Body of pancreas (tissue), 4 donors: ENCODE measurements at regions not wholly inside any gene's neighbourhood (a gene's known extent, or its start where the extent isn't known, plus 50 kb on each side); places are given as distances from the start of the nearest gene placed in this dataset.

ENCODE experiments used
- ATAC-seq: fragments of 150-250 bp; one replicate; pipeline ENCODE4 v1.9.1; 2016
- DNase-seq, 4 donors: peaks; one replicate each; pipeline ENCODE4 v3.0.0-alpha.2; 2019
- H3K27ac ChIP-seq, 4 donors: fragments of 200-600 bp; sonication (generic); 1 replicate in 3 of 4; 2 replicates in 1 of 4; pipeline versions ENCODE4 v1.5.1 to v1.6.1; 2016 to 2019; ENCODE audit warnings: mild to moderate bottlenecking in 1 of 4, mixed read lengths in 1 of 4, moderate library complexity in 1 of 4
- H3K27me3 ChIP-seq, 2 donors: fragments of 200-600 bp; sonication (generic); one replicate each; pipeline ENCODE4 v1.6.0; 2016; ENCODE audit warnings: mild to moderate bottlenecking in 1 of 2
- H3K36me3 ChIP-seq, 2 donors: fragments of 200-600 bp; sonication (generic); replicated peaks in 1 of 2; 2 replicates each; pipeline ENCODE4 v1.5.1; 2016; ENCODE audit warnings: low read depth in 2 of 2; ENCODE audit not compliant: insufficient read depth in 1 of 2
- H3K4me1 ChIP-seq: fragments of 200-600 bp; sonication (generic); one replicate; pipeline ENCODE4 v1.6.0; 2016
- H3K4me3 ChIP-seq, 2 donors: fragments of 200-600 bp; sonication (generic); 1 replicate in 1 of 2; 2 replicates in 1 of 2; pipeline ENCODE4 v1.5.1; 2016 to 2019
- H3K9me3 ChIP-seq, 3 donors: fragments of 200-600 bp; sonication (generic); 1 replicate in 2 of 3; 2 replicates in 1 of 3; pipeline ENCODE4 v1.5.1; 2016
- CTCF ChIP-seq, 7 experiments: fragments of 450-650 bp in 4 of 7; fragments of 200-600 bp in 3 of 7; sonication (generic) in 3 of 7; IDR thresholded peaks; one replicate each; pipeline ENCODE4 v1.5.1; 2016 to 2019; ENCODE audit warnings: antibody characterized with exemption in 7 of 7
- POLR2A ChIP-seq, 3 donors: fragments of 450-650 bp; IDR thresholded peaks; one replicate each; pipeline ENCODE4 v1.6.1; 2016; ENCODE audit warnings: antibody characterized with exemption in 3 of 3, mild to moderate bottlenecking in 2 of 3
- WGBS, 2 donors: methylation state at CpG; one replicate each; pipeline ENCODE4 v1.1.5; 2017; 5-methylcytosine and 5-hydroxymethylcytosine counted together
- intact Hi-C: fragments of 100-400 bp; cut with DNase I; formaldehyde crosslinking; loops from one replicate; pipeline ENCODE4 v1.15.1; 2023

GRCh38 chrY:19303136-19303535 lies 441.4 kb downstream of the KDM5D start:
- Histone ChIP-seq H3K27ac (no peak overlapping the region), H3K27me3 (no peaks in the 10 kb centered on the region), H3K9me3 (no peaks in the 10 kb centered on the region), H3K4me1 (no peaks in the 10 kb centered on the region), H3K36me3 (no peaks in the 10 kb centered on the region), H3K4me3 (no peak overlapping the region)
- intact Hi-C loops, result no loop called here
- DNase-seq, result no peak
- TF ChIP-seq POLR2A (IDR thresholded peaks at IDR 0.05) (no peak), CTCF (IDR thresholded peaks at IDR 0.05) (no peak)
- no peak for ATAC-seq

- ATAC-seq (no peak), DNase-seq (no peak)
- intact Hi-C loops, result no loop called here
- Histone ChIP-seq H3K36me3 (no peaks in the 10 kb centered on the region), H3K9me3 (no peaks in the 10 kb centered on the region), H3K27me3 (no peaks in the 10 kb centered on the region), H3K4me1 (no peaks in the 10 kb centered on the region), H3K4me3 (no peak overlapping the region), H3K27ac (no peak overlapping the region)
- no peak for TF ChIP-seq CTCF (IDR thresholded peaks at IDR 0.05)
- TF ChIP-seq POLR2A (IDR thresholded peaks at IDR 0.05), result no peak
- 8 to 19% methylated on average over 2 of the region's 2 CpGs for WGBS, 2 donors
These were observed 453.6 kb downstream of the KDM5D start for GRCh38 chrY:19290925-19291324.

- no peak overlapping the region for H3K27ac ChIP-seq
- intact Hi-C loops, result no loop called here
- no peaks in the 10 kb centered on the region for H3K4me1 ChIP-seq
- TF ChIP-seq POLR2A (IDR thresholded peaks at IDR 0.05) (no peak), CTCF (IDR thresholded peaks at IDR 0.05) (no peak)
- DNase-seq (no peak), ATAC-seq (no peak)
- no peaks in the 10 kb centered on the region for H3K27me3 ChIP-seq
- H3K9me3 ChIP-seq, result no peaks in the 10 kb centered on the region
- H3K36me3 ChIP-seq, result no peaks in the 10 kb centered on the region
- WGBS, 2 donors, result 33 to 65% methylated on average over 1 of the region's 1 CpG
- H3K4me3 ChIP-seq, result no peak overlapping the region
These were observed 470.4 kb downstream of the KDM5D start for GRCh38 chrY:19274076-19274475.

GRCh38 chrY:19268331-19268730 lies 476.2 kb downstream of the KDM5D start:
- H3K27ac ChIP-seq, result no peak overlapping the region
- H3K36me3 ChIP-seq, result no peaks in the 10 kb centered on the region
- DNase-seq (no peak), ATAC-seq (no peak)
- H3K27me3 ChIP-seq, result no peaks in the 10 kb centered on the region
- intact Hi-C loops, result no loop called here
- H3K4me1 ChIP-seq, result no peaks in the 10 kb centered on the region
- 49 to 51% methylated on average over 2 of the region's 2 CpGs for WGBS, 2 donors
- H3K9me3 ChIP-seq, result no peaks in the 10 kb centered on the region
- H3K4me3 ChIP-seq, result no peak overlapping the region
- TF ChIP-seq POLR2A (IDR thresholded peaks at IDR 0.05) (no peak), CTCF (IDR thresholded peaks at IDR 0.05) (no peak)

- intact Hi-C loops, result no loop called here
- H3K36me3 ChIP-seq, result no peaks in the 10 kb centered on the region
- no peaks in the 10 kb centered on the region for H3K4me1 ChIP-seq
- H3K9me3 ChIP-seq, result no peaks in the 10 kb centered on the region
- H3K27ac ChIP-seq, result no peak overlapping the region
- no peak for ATAC-seq
- no peak overlapping the region for H3K4me3 ChIP-seq
- 75 to 86% methylated on average over 2 of the region's 2 CpGs for WGBS, 2 donors
- DNase-seq, result no peak
- no peaks in the 10 kb centered on the region for H3K27me3 ChIP-seq
- TF ChIP-seq CTCF (IDR thresholded peaks at IDR 0.05) (no peak), POLR2A (IDR thresholded peaks at IDR 0.05) (no peak)
These were observed 479.1 kb downstream of the KDM5D start for GRCh38 chrY:19265404-19265803.
